Thoracic aorta (tissue), 2 donors: ENCODE measurements at regions not wholly inside any gene's neighbourhood (a gene's known extent, or its start where the extent isn't known, plus 50 kb on each side); places are given as distances from the start of the nearest gene placed in this dataset.

Experiments
- ATAC-seq: fragments of 150-250 bp; one replicate; pipeline ENCODE4 v1.8.0; 2017; ENCODE audit warnings: low read depth; ENCODE audit not compliant: insufficient number of reproducible peaks, low FRiP score
- DNase-seq: peaks from one replicate; pipeline ENCODE4 v3.0.0-alpha.2; 2020; ENCODE audit warnings: low spot score
- H3K27ac ChIP-seq, 2 donors: fragments of 200-600 bp; sonication (generic); 1 replicate in 1 of 2; 2 replicates in 1 of 2; pipeline ENCODE4 v1.5.1; 2016; ENCODE audit warnings: mild to moderate bottlenecking in 2 of 2, moderate library complexity in 2 of 2
- H3K27me3 ChIP-seq: fragments of 200-600 bp; sonication (generic); replicated peaks from 2 replicates; pipeline ENCODE4 v1.6.0; 2016; ENCODE audit warnings: mild to moderate bottlenecking; ENCODE audit not compliant: insufficient read depth
- H3K36me3 ChIP-seq: fragments of 200-600 bp; sonication (generic); one replicate; pipeline ENCODE4 v1.5.1; 2016
- H3K4me1 ChIP-seq, 2 donors: fragments of 200-600 bp; sonication (generic); 1 replicate in 1 of 2; 2 replicates in 1 of 2; pipeline versions ENCODE4 v1.5.1 to v1.6.0; 2016; ENCODE audit warnings: low read depth in 2 of 2, mild to moderate bottlenecking in 1 of 2; ENCODE audit not compliant: control insufficient read depth in 1 of 2
- H3K4me3 ChIP-seq: fragments of 200-600 bp; sonication (generic); 2 replicates; pipeline ENCODE4 v1.5.1; 2016; ENCODE audit warnings: mild to moderate bottlenecking
- H3K9me3 ChIP-seq: fragments of 200-600 bp; sonication (generic); 2 replicates; pipeline ENCODE4 v1.5.1; 2016
- CTCF ChIP-seq: fragments of 200-600 bp; sonication (generic); IDR thresholded peaks from one replicate; pipeline ENCODE4 v1.5.1; 2019; ENCODE audit warnings: antibody characterized with exemption

- H3K27ac ChIP-seq: no peak overlapping the region
Observed at GRCh38 chr4:31294655-31295480, 574.7 kb downstream of the PCDH7 start.

GRCh38 chr4:31298737-31299136 is 578.6 kb downstream of the PCDH7 start:
- ATAC-seq (no peak), DNase-seq (no peak)
- H3K27ac ChIP-seq: no peak overlapping the region
- H3K4me3 ChIP-seq: no peak overlapping the region
- H3K4me1 ChIP-seq: no peaks in the 10 kb centered on the region
- H3K36me3 ChIP-seq: no peaks in the 10 kb centered on the region
- H3K9me3 ChIP-seq: no peaks in the 10 kb centered on the region
- no peak for TF ChIP-seq CTCF
- H3K27me3 ChIP-seq: no peaks in the 10 kb centered on the region

More at GRCh38 chr4:31294655-31295480, 574.7 kb downstream of the PCDH7 start:
- Histone ChIP-seq H3K4me3 (no peak overlapping the region), H3K9me3 (no peaks in the 10 kb centered on the region), H3K4me1 (peaks cover 0 to 2% of the 10 kb centered on the region in 2 donors), H3K36me3 (no peaks in the 10 kb centered on the region), H3K27me3 (no peaks in the 10 kb centered on the region)
- ATAC-seq (no peak), DNase-seq (no peak)
- TF ChIP-seq CTCF: no peak

GRCh38 chr4:31307029-31307428 is 586.9 kb downstream of the PCDH7 start:
- H3K27ac ChIP-seq: no peak overlapping the region
- no peaks in the 10 kb centered on the region for H3K4me1 ChIP-seq
- no peak for DNase-seq
- no peaks in the 10 kb centered on the region for H3K36me3 ChIP-seq
- H3K9me3 ChIP-seq: no peaks in the 10 kb centered on the region
- H3K4me3 ChIP-seq: no peak overlapping the region
- TF ChIP-seq CTCF: no peak
- no peak for ATAC-seq
- H3K27me3 ChIP-seq: no peaks in the 10 kb centered on the region

- Histone ChIP-seq H3K27me3 (no peaks in the 10 kb centered on the region), H3K4me3 (no peak overlapping the region), H3K4me1 (no peaks in the 10 kb centered on the region), H3K36me3 (no peaks in the 10 kb centered on the region), H3K27ac (no peak overlapping the region), H3K9me3 (peaks cover 3% of the 10 kb centered on the region)
- ATAC-seq (no peak), DNase-seq (no peak)
- no peak for TF ChIP-seq CTCF
Observed at GRCh38 chr4:31324814-31325213, 604.6 kb downstream of the PCDH7 start.

- Histone ChIP-seq H3K4me1 (no peaks in the 10 kb centered on the region), H3K27me3 (no peaks in the 10 kb centered on the region), H3K4me3 (no peak overlapping the region), H3K27ac (no peak overlapping the region), H3K36me3 (no peaks in the 10 kb centered on the region), H3K9me3 (peaks cover 3% of the 10 kb centered on the region)
- no peak for TF ChIP-seq CTCF
- DNase-seq: no peak
- no peak for ATAC-seq
Observed at GRCh38 chr4:31325300-31325699, 605.1 kb downstream of the PCDH7 start.
